ENCODE measurements at regions not wholly inside any gene's neighbourhood (a gene's known extent, or its start where the extent isn't known, plus 50 kb on each side); places are given as distances from the start of the nearest gene placed in this dataset.

GRCh38 chr1:45272913-45273371, 53.8 kb upstream of the HPDL start:
- FAIRE-seq = no peak
- no peak for TF ChIP-seq CTCF (IDR thresholded peaks at IDR 0.05; ENCODE audit: insufficient read depth, low read length, severe bottlenecking)
- Histone ChIP-seq H3K4me3 (ENCODE audit: low read depth, low read length) (no peak overlapping the region), H3K36me3 (ENCODE audit: control insufficient read depth, insufficient read depth, low read length) (no peaks in the 10 kb centered on the region), H3K27me3 (ENCODE audit: control insufficient read depth, insufficient read depth, low read length) (no peaks in the 10 kb centered on the region)
- peak; percentile 85 for DNase-seq (ENCODE audit: low read depth)

GRCh38 chr1:45275054-45275453, 51.6 kb upstream of the HPDL start:
- DNase-seq (ENCODE audit: low read depth) (no peak), FAIRE-seq (no peak)
- H3K36me3 ChIP-seq (ENCODE audit: control insufficient read depth, insufficient read depth, low read length) = no peaks in the 10 kb centered on the region
- no peak for TF ChIP-seq CTCF (IDR thresholded peaks at IDR 0.05; ENCODE audit: insufficient read depth, low read length, severe bottlenecking)
- no peaks in the 10 kb centered on the region for H3K27me3 ChIP-seq (ENCODE audit: control insufficient read depth, insufficient read depth, low read length)
- H3K4me3 ChIP-seq (ENCODE audit: low read depth, low read length) = no peak overlapping the region
